Upper lobe of left lung (tissue), 4 donors: ENCODE measurements at regions not wholly inside any gene's neighbourhood (a gene's known extent, or its start where the extent isn't known, plus 50 kb on each side); places are given as distances from the start of the nearest gene placed in this dataset.
"Not testable (repeated sequence)": the region's sequence is repeated elsewhere in the genome, so short reads cannot be mapped to it uniquely, and the experiment has no call there.

Source experiments
- CTCF ChIP-seq, 6 experiments: fragments of 450-650 bp in 4 of 6; fragments of 200-600 bp in 2 of 6; sonication (generic) in 2 of 6; IDR thresholded peaks; one replicate each; pipeline ENCODE4 v1.5.1; 2016 to 2019; ENCODE audit warnings: antibody characterized with exemption in 6 of 6
- POLR2A ChIP-seq, 4 donors: fragments of 450-650 bp; IDR thresholded peaks; one replicate each; pipeline ENCODE4 v1.5.1; 2016 to 2017; ENCODE audit warnings: antibody characterized with exemption in 4 of 4, mild to moderate bottlenecking in 2 of 4

- not testable (repeated sequence) for TF ChIP-seq CTCF, POLR2A (IDR thresholded peaks at IDR 0.05)
Observed at GRCh38 chr20:48440261-48440660, 387.5 kb downstream of the PREX1 start.
